T-cell (primary cell): ENCODE measurements at regions not wholly inside any gene's neighbourhood (a gene's known extent, or its start where the extent isn't known, plus 50 kb on each side); places are given as distances from the start of the nearest gene placed in this dataset.

Source experiments
- ATAC-seq, 4 experiments: fragments of 200-7000 bp in 3 of 4; fragments of 150-1000 bp in 1 of 4; cut with Tn5 transposase; replicated peaks in 1 of 4; 1 replicate in 3 of 4; 2 replicates in 1 of 4; pipeline ENCODE4 v1.10.0; 2021; ENCODE audit warnings: moderate library complexity in 3 of 4, mild to moderate bottlenecking in 2 of 4, moderate number of reproducible peaks in 1 of 4
- CTCF ChIA-PET, 2 donors: fragments of 300-600 bp; sonication (Branson Sonifier 250); formaldehyde crosslinking; loops; one replicate each; lab custom pipeline; 2022; ENCODE audit warnings: antibody characterized with exemption in 2 of 2; lab: Charles Lee
- POLR2A ChIA-PET, 2 donors: fragments of 300-600 bp; sonication (Branson Sonifier 250); formaldehyde crosslinking; loops; one replicate each; lab custom pipeline; 2022; ENCODE audit warnings: antibody characterized with exemption in 2 of 2; lab: Charles Lee
- DNase-seq, 35 experiments: peaks; one replicate each; pipeline versions ENCODE4 v3.0.0 to v3.0.0-alpha.2; 2013 to 2023
- H3K27ac ChIP-seq: one replicate; pipeline ENCODE4 v1.5.1; 2013; ENCODE audit warnings: low read length
- H3K27me3 ChIP-seq, 2 experiments: replicated peaks in 1 of 2; 1 replicate in 1 of 2; 2 replicates in 1 of 2; pipeline versions ENCODE4 v1.6.1 to v1.7.0; 2013; ENCODE audit warnings: low read length in 1 of 2, mixed read lengths in 1 of 2; ENCODE audit not compliant: control insufficient read depth in 2 of 2, insufficient read depth in 2 of 2; ENCODE audit errors: extremely low read depth in 1 of 2
- H3K36me3 ChIP-seq, 2 donors: 1 replicate in 1 of 2; 2 replicates in 1 of 2; pipeline versions ENCODE4 v1.6.1 to v1.7.0; 2013; ENCODE audit warnings: low read length in 1 of 2; ENCODE audit not compliant: control insufficient read depth in 2 of 2, insufficient read depth in 1 of 2; ENCODE audit errors: extremely low read depth in 1 of 2
- H3K4me1 ChIP-seq, 2 experiments: 1 replicate in 1 of 2; 2 replicates in 1 of 2; pipeline versions ENCODE4 v1.6.1 to v1.7.0; 2013; ENCODE audit warnings: low read length in 2 of 2, mixed read lengths in 1 of 2; ENCODE audit not compliant: insufficient read depth in 2 of 2, control insufficient read depth in 1 of 2; ENCODE audit errors: extremely low read depth in 1 of 2
- H3K4me3 ChIP-seq, 2 donors: 1 replicate in 1 of 2; 2 replicates in 1 of 2; pipeline versions ENCODE4 v1.5.1 to v1.7.0; 2013; ENCODE audit warnings: mild to moderate bottlenecking in 2 of 2, low read length in 1 of 2, moderate library complexity in 1 of 2; ENCODE audit not compliant: control insufficient read depth in 1 of 2; ENCODE audit errors: extremely low read depth in 1 of 2
- H3K9me3 ChIP-seq: 2 replicates; pipeline ENCODE4 v1.7.0; 2013
- H3K27ac Mint-ChIP-seq, 2 donors: one replicate each; pipeline ENCODE4 v1.8.0; 2020 to 2021; ENCODE audit warnings: mild to moderate bottlenecking in 2 of 2, mixed read lengths in 2 of 2
- H3K27me3 Mint-ChIP-seq, 2 donors: one replicate each; pipeline ENCODE4 v1.8.0; 2021 to 2022; ENCODE audit warnings: mixed read lengths in 2 of 2
- H3K36me3 Mint-ChIP-seq: one replicate; pipeline ENCODE4 v1.8.0; 2021; ENCODE audit warnings: mixed read lengths
- H3K4me1 Mint-ChIP-seq, 3 donors: one replicate each; pipeline ENCODE4 v1.8.0; 2020 to 2022; ENCODE audit warnings: mixed read lengths in 3 of 3, mild to moderate bottlenecking in 1 of 3
- H3K4me3 Mint-ChIP-seq, 3 donors: one replicate each; pipeline ENCODE4 v1.8.0; 2020 to 2022; ENCODE audit warnings: mild to moderate bottlenecking in 3 of 3, mixed read lengths in 3 of 3, moderate library complexity in 3 of 3
- H3K9me3 Mint-ChIP-seq, 3 donors: one replicate each; pipeline ENCODE4 v1.8.0; 2020 to 2022; ENCODE audit warnings: mixed read lengths in 3 of 3
- WGBS: methylation state at CpG from one replicate; pipeline ENCODE4 v1.1.5; 2013; ENCODE audit warnings: missing lambda C conversion rate; ENCODE audit not compliant: insufficient coverage; 5-methylcytosine and 5-hydroxymethylcytosine counted together

DNA sequence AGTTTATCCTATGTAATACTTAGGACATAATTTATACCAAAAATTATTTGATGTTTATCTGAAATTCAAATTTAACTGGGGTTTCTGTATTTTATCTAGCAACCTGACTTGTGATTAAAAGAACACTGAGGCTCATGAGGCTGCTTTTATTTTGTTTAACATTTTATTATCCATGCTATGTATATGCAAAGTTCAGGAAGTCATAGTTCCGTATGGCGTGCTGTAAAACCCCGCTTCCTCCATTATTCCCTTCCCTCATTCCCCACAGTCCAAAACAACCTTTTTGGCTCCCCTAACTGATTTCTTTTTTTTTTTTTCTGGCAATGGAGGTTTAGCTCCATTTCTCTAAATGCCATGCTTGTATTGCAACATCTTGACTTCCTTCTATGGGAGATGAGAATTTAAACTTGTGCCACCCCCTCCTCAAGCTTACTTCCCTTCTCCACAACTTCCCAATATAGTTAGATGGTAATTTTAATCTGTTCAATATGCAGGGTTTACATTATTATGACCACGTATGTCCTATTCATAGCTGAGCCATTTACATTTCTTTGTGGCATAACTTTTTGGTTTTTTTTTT, 138.0 kb upstream of the DNAH14 start:
- Histone ChIP-seq H3K4me3 (no peak overlapping the region), H3K27ac (no peak overlapping the region), H3K4me1 (no peaks in the 10 kb centered on the region), H3K36me3 (no peaks in the 10 kb centered on the region), H3K9me3 (no peaks in the 10 kb centered on the region), H3K27me3 (no peaks in the 10 kb centered on the region)
- no CpG with 5 or more reads among the region's 4 CpGs for WGBS
- H3K4me1 Mint-ChIP-seq, result no peaks in the 10 kb centered on the region
- no peak overlapping the region for H3K27ac Mint-ChIP-seq
- ATAC-seq (no peak), DNase-seq (no peak)
- ChIA-PET CTCF (no interaction called here), POLR2A (no interaction called here)
- H3K9me3 Mint-ChIP-seq, result peaks cover 0 to 4% (median 0%) of the 10 kb centered on the region in 3 donors
- no peak overlapping the region for H3K4me3 Mint-ChIP-seq
- H3K27me3 Mint-ChIP-seq, result peaks cover 0 to 1% of the 10 kb centered on the region in 2 donors
- no peaks in the 10 kb centered on the region for H3K36me3 Mint-ChIP-seq

DNA sequence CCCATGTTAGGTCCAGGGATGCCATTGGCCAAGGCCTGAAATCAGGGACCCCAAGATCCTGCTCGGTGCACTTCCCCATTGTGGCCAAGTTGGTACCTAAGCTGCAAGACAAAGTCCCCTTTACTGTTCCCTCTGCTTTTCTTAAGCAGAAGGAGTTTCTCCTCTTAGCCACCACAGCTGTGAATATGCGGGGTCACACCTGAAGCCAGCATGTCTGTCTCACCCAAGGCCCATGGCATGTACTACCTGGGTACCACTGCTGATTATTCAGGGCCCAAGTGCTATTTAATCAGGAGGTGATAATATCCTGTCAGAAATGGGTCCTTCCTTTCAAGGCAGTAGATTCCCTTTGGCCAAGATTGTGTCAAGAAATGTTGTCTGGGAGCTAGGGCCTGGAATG, 133.9 kb upstream of the DNAH14 start:
- Mint-ChIP-seq H3K27me3 (no peaks in the 10 kb centered on the region), H3K9me3 (no peaks in the 10 kb centered on the region), H3K4me3 (no peak overlapping the region), H3K36me3 (no peaks in the 10 kb centered on the region), H3K27ac (no peak overlapping the region), H3K4me1 (no peaks in the 10 kb centered on the region)
- POLR2A ChIA-PET, result no interaction called here
- Histone ChIP-seq H3K4me3 (no peak overlapping the region), H3K9me3 (no peaks in the 10 kb centered on the region), H3K36me3 (no peaks in the 10 kb centered on the region), H3K27ac (no peak overlapping the region), H3K27me3 (no peaks in the 10 kb centered on the region), H3K4me1 (no peaks in the 10 kb centered on the region)
- WGBS, result 67% methylated on average over 1 of the region's 2 CpGs
- CTCF ChIA-PET, result no interaction called here
- no peak for ATAC-seq
- DNase-seq, result no peak

DNA sequence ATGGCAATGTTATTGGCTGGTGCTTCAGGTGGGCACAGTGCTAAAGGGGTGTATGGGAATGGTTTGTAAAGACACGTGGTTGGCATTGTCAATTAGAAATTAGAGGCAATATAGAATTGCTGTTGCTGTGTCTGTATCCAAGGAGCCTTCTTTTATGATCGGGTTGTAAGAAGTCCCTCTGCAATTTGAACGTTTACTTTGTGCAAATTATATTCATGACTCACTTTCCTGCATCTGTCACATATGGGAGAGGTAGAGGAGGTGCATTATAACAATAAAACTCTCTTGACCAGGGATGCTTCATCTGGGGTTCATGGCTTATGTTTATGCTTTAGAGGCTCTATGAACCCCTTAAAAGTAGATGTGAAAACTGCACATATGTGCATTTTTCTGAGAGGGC, 130.4 kb upstream of the DNAH14 start:
- POLR2A ChIA-PET, result no interaction called here

DNA sequence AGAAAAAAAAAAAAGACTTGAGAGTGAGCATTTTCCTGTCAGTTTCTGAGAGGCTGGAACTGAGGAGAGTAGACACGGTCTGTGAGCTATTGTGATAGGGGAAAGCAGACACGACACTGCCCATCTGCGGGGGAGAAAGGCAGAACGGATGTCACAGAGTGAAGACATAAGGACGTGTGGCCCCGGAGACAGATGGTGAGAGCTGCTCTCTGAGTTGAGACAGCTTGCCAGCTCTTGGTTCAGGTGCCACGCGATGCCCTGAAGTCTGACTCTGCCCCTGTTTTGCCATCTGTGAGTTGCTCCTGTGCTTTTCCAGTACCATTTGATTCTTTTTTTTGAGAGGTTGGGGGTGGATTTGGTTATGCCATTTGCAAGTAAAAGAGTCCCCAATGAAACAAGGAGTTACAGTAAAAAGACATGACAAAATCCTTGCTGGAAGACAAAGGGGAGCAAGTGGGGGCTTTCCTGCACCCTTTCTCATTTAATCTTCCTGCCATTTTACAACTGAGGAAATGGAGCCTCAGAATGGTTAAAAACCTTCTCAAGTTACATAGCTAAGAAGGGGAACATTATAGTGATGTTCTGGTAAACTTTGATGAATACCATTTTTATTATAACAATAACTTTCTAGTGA, 128.9 kb upstream of the DNAH14 start:
- Mint-ChIP-seq H3K36me3 (no peaks in the 10 kb centered on the region), H3K9me3 (no peaks in the 10 kb centered on the region), H3K27ac (no peak overlapping the region), H3K4me3 (no peak overlapping the region), H3K4me1 (no peaks in the 10 kb centered on the region), H3K27me3 (peaks cover 3 to 5% of the 10 kb centered on the region in 2 donors)
- Histone ChIP-seq H3K36me3 (no peaks in the 10 kb centered on the region), H3K4me1 (no peaks in the 10 kb centered on the region), H3K27me3 (peaks cover 0 to 3% of the 10 kb centered on the region in 2 experiments), H3K4me3 (no peak overlapping the region), H3K9me3 (no peaks in the 10 kb centered on the region), H3K27ac (no peak overlapping the region)
- DNase-seq (no peak), ATAC-seq (no peak)
- WGBS, result 71% methylated on average over 7 of the region's 8 CpGs
- ChIA-PET CTCF (no interaction called here), POLR2A (no interaction called here)

More for the DNA sequence above, 130.4 kb upstream of the DNAH14 start:
- Mint-ChIP-seq H3K4me3 (no peak overlapping the region), H3K36me3 (no peaks in the 10 kb centered on the region), H3K4me1 (no peaks in the 10 kb centered on the region), H3K27ac (no peak overlapping the region), H3K9me3 (no peaks in the 10 kb centered on the region), H3K27me3 (peaks cover 3 to 5% of the 10 kb centered on the region in 2 donors)
- CTCF ChIA-PET, result no interaction called here
- Histone ChIP-seq H3K4me3 (no peak overlapping the region), H3K27ac (no peak overlapping the region), H3K27me3 (no peaks in the 10 kb centered on the region), H3K4me1 (no peaks in the 10 kb centered on the region), H3K36me3 (no peaks in the 10 kb centered on the region), H3K9me3 (no peaks in the 10 kb centered on the region)
- no CpG with 5 or more reads among the region's 3 CpGs for WGBS
- ATAC-seq, result no peak
- DNase-seq, result no peak

DNA sequence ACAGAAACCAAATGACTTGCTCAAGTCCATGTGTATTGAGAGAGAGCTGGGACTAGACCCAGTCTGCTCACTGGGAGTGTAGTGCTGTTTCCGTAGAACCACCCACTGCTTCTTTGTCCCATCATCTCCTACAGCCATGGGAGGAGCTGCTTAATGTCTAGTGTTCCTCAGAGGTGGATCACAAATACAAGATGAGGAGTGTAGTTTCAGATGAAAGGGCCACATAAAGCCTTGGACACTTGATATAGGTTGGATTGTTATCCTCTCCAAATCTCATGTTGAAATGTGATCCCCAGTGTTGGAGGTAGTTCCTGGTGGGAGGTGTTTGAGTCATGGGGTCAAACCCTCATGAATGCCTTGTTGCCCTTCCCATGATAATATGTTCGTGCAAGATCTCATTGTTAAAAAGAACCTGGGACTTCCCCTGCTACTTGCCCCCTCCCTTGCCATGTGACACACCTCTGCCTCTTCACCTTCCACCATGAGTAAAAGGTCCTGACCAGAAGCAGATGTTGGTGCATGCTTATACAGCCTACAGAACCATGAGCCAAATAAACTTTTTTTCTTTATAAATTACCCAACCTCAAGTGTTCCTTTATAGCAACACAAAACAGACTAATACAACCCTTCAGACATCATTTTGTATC, 127.5 kb upstream of the DNAH14 start:
- DNase-seq (no peak), ATAC-seq (no peak)
- H3K36me3 ChIP-seq, result no peaks in the 10 kb centered on the region
- WGBS, result no CpG with 5 or more reads among the region's 2 CpGs
- Mint-ChIP-seq H3K4me3 (no peak overlapping the region), H3K36me3 (no peaks in the 10 kb centered on the region), H3K27me3 (peaks cover 3 to 5% of the 10 kb centered on the region in 2 donors), H3K27ac (no peak overlapping the region), H3K4me1 (no peaks in the 10 kb centered on the region), H3K9me3 (no peaks in the 10 kb centered on the region)
- POLR2A ChIA-PET, result no interaction called here
- CTCF ChIA-PET, result interaction anchor here in 1 of 2 donors (0.7 to 0.8 kb wide), 2 partner anchors 16 to 265 kb away, joined by 3 to 4 read pairs; no protein-coding TSS in a partner anchor
- peaks cover 0 to 3% of the 10 kb centered on the region in 2 experiments for H3K27me3 ChIP-seq
- no peak overlapping the region for H3K27ac ChIP-seq
- no peaks in the 10 kb centered on the region for H3K4me1 ChIP-seq
- H3K9me3 ChIP-seq, result no peaks in the 10 kb centered on the region
- H3K4me3 ChIP-seq, result no peak overlapping the region

DNA sequence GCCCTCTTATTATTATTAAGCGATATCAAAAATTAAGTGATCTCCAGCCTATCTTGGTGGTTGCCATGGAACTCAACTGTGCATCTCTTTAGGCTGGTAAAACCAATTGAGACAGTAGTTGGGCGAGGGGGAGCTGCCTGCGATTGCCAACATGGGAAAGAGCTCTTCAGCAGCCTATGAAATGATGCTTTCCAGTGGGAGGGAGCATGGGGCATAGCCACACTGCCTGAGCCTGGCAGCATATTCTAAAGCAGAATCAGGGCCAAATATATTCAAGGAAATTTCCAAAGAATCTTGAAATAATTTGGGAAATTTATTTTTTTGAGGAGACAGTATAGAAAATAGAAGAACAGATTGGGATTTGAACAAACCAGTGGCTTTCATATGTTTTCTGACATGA, 126.9 kb upstream of the DNAH14 start:
- H3K27ac Mint-ChIP-seq, result no peak overlapping the region
- H3K4me1 Mint-ChIP-seq, result no peaks in the 10 kb centered on the region
- no peak overlapping the region for H3K27ac ChIP-seq
- no peak for DNase-seq
- no peaks in the 10 kb centered on the region for H3K36me3 Mint-ChIP-seq
- CTCF ChIA-PET, result interaction anchor here in 1 of 2 donors (0.7 to 0.8 kb wide), 2 partner anchors 16 to 266 kb away, joined by 3 to 4 read pairs; no protein-coding TSS in a partner anchor
- H3K27me3 ChIP-seq, result peaks cover 0 to 3% of the 10 kb centered on the region in 2 experiments
- peaks cover 3 to 5% of the 10 kb centered on the region in 2 donors for H3K27me3 Mint-ChIP-seq
- no peaks in the 10 kb centered on the region for H3K9me3 ChIP-seq
- H3K4me3 Mint-ChIP-seq, result no peak overlapping the region
- no peaks in the 10 kb centered on the region for H3K4me1 ChIP-seq
- no peak overlapping the region for H3K4me3 ChIP-seq
- POLR2A ChIA-PET, result no interaction called here
- no peaks in the 10 kb centered on the region for H3K36me3 ChIP-seq
- no peaks in the 10 kb centered on the region for H3K9me3 Mint-ChIP-seq
- no peak for ATAC-seq
- 69% methylated on average over 3 of the region's 3 CpGs for WGBS
